Neural crest cell (in vitro differentiated cells): ENCODE measurements at regions not wholly inside any gene's neighbourhood (a gene's known extent, or its start where the extent isn't known, plus 50 kb on each side); places are given as distances from the start of the nearest gene placed in this dataset.

Source experiments
- DNase-seq: peaks from one replicate; pipeline ENCODE4 v3.0.0; 2021; ENCODE audit warnings: low read depth, mixed read lengths, low spot score
- H3K27ac Mint-ChIP-seq: one replicate; pipeline ENCODE4 v1.8.0; 2021; ENCODE audit warnings: mild to moderate bottlenecking, mixed read lengths; ENCODE audit not compliant: unreplicated experiment
- H3K27me3 Mint-ChIP-seq: 2 replicates; pipeline ENCODE4 v1.8.0; 2021; ENCODE audit warnings: low read depth, mild to moderate bottlenecking, mixed read lengths
- H3K36me3 Mint-ChIP-seq: 2 replicates; pipeline ENCODE4 v1.8.0; 2021; ENCODE audit warnings: low read depth, mild to moderate bottlenecking, mixed read lengths
- H3K4me1 Mint-ChIP-seq: 2 replicates; pipeline ENCODE4 v1.8.0; 2021; ENCODE audit warnings: mixed read lengths
- H3K4me3 Mint-ChIP-seq: one replicate; pipeline ENCODE4 v1.8.0; 2021; ENCODE audit warnings: mild to moderate bottlenecking, mixed read lengths
- H3K9me3 Mint-ChIP-seq: 2 replicates; pipeline ENCODE4 v1.8.0; 2021; ENCODE audit warnings: mixed read lengths
- CTCF ChIP-seq: fragments of 200-600 bp; sonication (generic); conservative IDR thresholded peaks from 2 replicates; pipeline ENCODE4 v1.5.0; 2021; ENCODE audit warnings: antibody characterized with exemption, mild to moderate bottlenecking

- Mint-ChIP-seq H3K9me3 (peaks cover 2% of the 10 kb centered on the region), H3K36me3 (no peaks in the 10 kb centered on the region), H3K4me1 (no peaks in the 10 kb centered on the region), H3K27ac (no peak overlapping the region), H3K27me3 (no peaks in the 10 kb centered on the region), H3K4me3 (no peak overlapping the region)
- TF ChIP-seq CTCF = no peak
- no peak for DNase-seq
Measured at GRCh38 chr1:193807208-193807607, 620.8 kb upstream of the B3GALT2 start.

- TF ChIP-seq CTCF = no peak
- no peaks in the 10 kb centered on the region for H3K27me3 Mint-ChIP-seq
- DNase-seq = no peak
Measured at GRCh38 chr1:193806079-193807048, 620.0 kb upstream of the B3GALT2 start.

GRCh38 chr1:193799948-193800690 lies 613.7 kb upstream of the B3GALT2 start:
- H3K4me3 Mint-ChIP-seq = no peak overlapping the region

More at GRCh38 chr1:193806079-193807048, 620.0 kb upstream of the B3GALT2 start:
- Mint-ChIP-seq H3K36me3 (no peaks in the 10 kb centered on the region), H3K27ac (no peak overlapping the region), H3K9me3 (peaks cover 2% of the 10 kb centered on the region), H3K4me3 (no peak overlapping the region), H3K4me1 (no peaks in the 10 kb centered on the region)

DNA sequence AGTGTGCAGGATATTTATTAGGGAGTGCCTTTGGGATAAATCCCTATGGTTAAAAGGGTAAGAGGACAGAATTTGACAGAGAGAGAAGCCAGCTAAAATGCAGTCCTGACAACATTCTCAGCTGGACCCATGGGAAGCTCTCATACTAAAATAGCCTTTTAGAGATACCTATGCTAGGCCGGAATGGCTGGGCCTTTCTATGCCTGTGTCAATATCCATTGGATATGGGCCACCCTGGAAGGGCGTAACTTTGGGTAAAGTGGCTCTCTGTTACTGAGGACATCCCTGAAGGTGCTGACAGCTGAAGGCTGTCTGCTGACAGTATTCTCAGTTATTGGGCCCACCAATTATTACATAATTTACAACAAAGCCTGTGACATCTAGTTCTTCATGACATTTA lies 613.0 kb upstream of the B3GALT2 start:
- Mint-ChIP-seq H3K9me3 (peaks cover 3% of the 10 kb centered on the region), H3K36me3 (no peaks in the 10 kb centered on the region), H3K4me3 (no peak overlapping the region), H3K27ac (no peak overlapping the region), H3K4me1 (no peaks in the 10 kb centered on the region), H3K27me3 (no peaks in the 10 kb centered on the region)
- TF ChIP-seq CTCF = no peak
- no peak for DNase-seq

More at GRCh38 chr1:193799948-193800690, 613.7 kb upstream of the B3GALT2 start:
- Mint-ChIP-seq H3K27ac (peak overlapping the region; percentile 7), H3K9me3 (peaks cover 3% of the 10 kb centered on the region), H3K36me3 (no peaks in the 10 kb centered on the region), H3K4me1 (no peaks in the 10 kb centered on the region), H3K27me3 (no peaks in the 10 kb centered on the region)
- TF ChIP-seq CTCF = no peak
- DNase-seq = no peak

GRCh38 chr1:193794239-193794638 lies 607.8 kb upstream of the B3GALT2 start:
- H3K36me3 Mint-ChIP-seq = no peaks in the 10 kb centered on the region
- H3K4me1 Mint-ChIP-seq = no peaks in the 10 kb centered on the region
- peaks cover 3% of the 10 kb centered on the region for H3K9me3 Mint-ChIP-seq
- H3K27me3 Mint-ChIP-seq = no peaks in the 10 kb centered on the region
- H3K4me3 Mint-ChIP-seq = no peak overlapping the region
- H3K27ac Mint-ChIP-seq = no peak overlapping the region
- DNase-seq = no peak
- no peak for TF ChIP-seq CTCF
